Heart left ventricle (tissue), 13 donors: ENCODE measurements at regions not wholly inside any gene's neighbourhood (a gene's known extent, or its start where the extent isn't known, plus 50 kb on each side); places are given as distances from the start of the nearest gene placed in this dataset.
"Not testable (repeated sequence)": the region's sequence is repeated elsewhere in the genome, so short reads cannot be mapped to it uniquely, and the experiment has no call there.

Experiments used
- CTCF ChIP-seq, 12 donors: fragments of 200-600 bp; sonication (generic) in 4 of 12; IDR thresholded peaks; one replicate each; pipeline versions ENCODE4 v1.5.0 to v1.8.0; 2018 to 2022; ENCODE audit warnings: antibody characterized with exemption in 12 of 12, mild to moderate bottlenecking in 5 of 12
- POLR2A ChIP-seq, 2 donors: fragments of 450-650 bp; IDR thresholded peaks; one replicate each; pipeline ENCODE4 v1.6.1; 2017; ENCODE audit warnings: antibody characterized with exemption in 2 of 2, mild to moderate bottlenecking in 2 of 2, moderate library complexity in 2 of 2
- donor health status: ischemic (EF 13 %, LVEDD 7.1; RV severe dilation, severe dysfunction).
- donor health status: DM: no; HTN: yes; CAD: no.
- donor health status: DM: no; HTN: no; CAD: no.
- donor health status: ischemic (EF 25% LVEDD 6.9; RV normal size, moderate dysfunction).
- donor health status: ischemic (EF 25% LVEDD 5.7; RV mildly dilated, moderate dysfunction).
- donor health status: ischemic (EF 35%, LVEDD 5.7; RV mildly dilated, moderate dysfunction).
- donor health status: nonischemic (EF 11% LVEDD 7.7; RV severe dilation, severe dysfunction).
- donor health status: DM: yes; HTN: yes; CAD: no.
- donor health status: PGD.
- donor health status: ischemic (EF 29% LVEDD 5.4; RV normal size, mild dysfunction).
- donor health status: nonischemic (EF 23%, LVEDD 6.1; RV moderate dilation, normal function).

GRCh38 chr11:67881836-67882235 lies 122.1 kb downstream of the UNC93B1 start:
- not testable (repeated sequence) for TF ChIP-seq CTCF, POLR2A (IDR thresholded peaks at IDR 0.05)
